ENCODE measurements at regions not wholly inside any gene's neighbourhood (a gene's known extent, or its start where the extent isn't known, plus 50 kb on each side); places are given as distances from the start of the nearest gene placed in this dataset.

DNA sequence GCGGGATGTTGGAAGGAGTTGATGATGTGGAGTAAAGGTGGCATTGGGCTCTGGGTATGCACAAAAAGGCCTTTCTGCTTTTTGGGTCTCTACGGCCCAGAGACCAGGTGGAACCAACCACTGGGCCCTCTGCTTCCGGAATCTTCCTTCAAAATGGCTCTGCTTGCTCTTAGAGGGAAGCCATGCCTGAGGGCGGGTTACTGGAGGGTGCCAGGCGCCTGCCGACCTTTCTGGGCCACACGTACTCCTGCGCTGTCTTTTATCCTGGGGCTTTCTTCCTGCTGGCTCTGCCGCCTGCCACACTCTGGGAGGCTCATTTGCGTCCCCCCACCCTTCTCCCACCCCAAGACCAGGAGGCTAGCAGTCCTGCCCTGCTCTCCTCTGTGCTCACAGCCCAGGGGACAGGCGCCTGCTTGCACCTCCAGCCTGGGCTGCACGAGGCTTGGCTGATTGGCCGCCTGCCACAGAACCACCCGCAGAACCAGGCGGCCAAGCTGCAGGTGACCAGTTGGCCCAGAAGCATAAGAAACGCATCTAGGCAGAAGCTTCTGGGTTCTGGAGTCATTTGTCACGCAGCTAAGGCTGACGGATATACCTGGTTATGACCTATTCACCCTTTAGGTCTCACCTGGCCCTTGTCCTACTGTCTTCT, 536.9 kb downstream of the TBC1D22A start:
- no peak overlapping the region for H3K4ac ChIP-seq (ENCODE audit: low read length)
- peaks cover 0 to 69% of the 10 kb centered on the region in 2 donors for H3K9me3 ChIP-seq (replicated peaks in 1 of 2; ENCODE audit: control insufficient read depth in 2 of 2, insufficient read depth in 1 of 2, low read depth in 1 of 2, low read length in 2 of 2)
- H3K79me1 ChIP-seq (ENCODE audit: low read depth, low read length): peaks cover 2% of the 10 kb centered on the region
- no peak overlapping the region for H4K91ac ChIP-seq (ENCODE audit: low read depth, low read length, poor library complexity)
- H2BK12ac ChIP-seq (ENCODE audit: low read length): no peak overlapping the region
- no peak overlapping the region for H3K23ac ChIP-seq (ENCODE audit: low read depth, low read length, poor library complexity)
- H3K4me1 ChIP-seq (ENCODE audit: control insufficient read depth in 2 of 2, insufficient read depth in 1 of 2, low read depth in 1 of 2, low read length in 2 of 2): no peaks in the 10 kb centered on the region
- peak overlapping the region; percentile 32 for H4K8ac ChIP-seq (ENCODE audit: low read depth, low read length)
- no peak overlapping the region for H2BK15ac ChIP-seq (ENCODE audit: low read length)
- H2AK5ac ChIP-seq (ENCODE audit: low read depth, low read length): no peak overlapping the region
- H3K36me3 ChIP-seq (replicated peaks in 1 of 2; ENCODE audit: control insufficient read depth in 2 of 2, insufficient read depth in 2 of 2, low read length in 2 of 2): no peaks in the 10 kb centered on the region
- peak overlapping the region; percentile 40 for H3K9ac ChIP-seq (ENCODE audit: low read depth, low read length, poor library complexity)
- no CpG with 5 or more reads among the region's 18 CpGs for WGBS, 2 donors (ENCODE audit: extremely low coverage in 2 of 2, insufficient read length in 2 of 2, insufficient replicate concordance in 1 of 2)
- no peak overlapping the region for H2AFZ ChIP-seq (ENCODE audit: low read length)
- H3K4me2 ChIP-seq (ENCODE audit: insufficient read depth, low read length, poor library complexity, severe bottlenecking): no peak overlapping the region
- DNase-seq (ENCODE audit: low spot score): no peak
- no peak overlapping the region for H3K18ac ChIP-seq (ENCODE audit: low read length)
- H3K27ac ChIP-seq (replicated peaks; ENCODE audit: low read length): no peak overlapping the region
- no peak overlapping the region for H2BK120ac ChIP-seq (ENCODE audit: low read depth, low read length)
- H3K14ac ChIP-seq (ENCODE audit: low read length): no peak overlapping the region
- no peak overlapping the region for H3K4me3 ChIP-seq (ENCODE audit: low read length in 2 of 2)
- no peak overlapping the region for H2BK5ac ChIP-seq (ENCODE audit: low read length)
- H3K27me3 ChIP-seq (ENCODE audit: control insufficient read depth in 3 of 3, insufficient read depth in 3 of 3, low read depth in 1 of 3, low read length in 3 of 3): peaks cover 0 to 17% (median 0%) of the 10 kb centered on the region in 3 experiments

DNA sequence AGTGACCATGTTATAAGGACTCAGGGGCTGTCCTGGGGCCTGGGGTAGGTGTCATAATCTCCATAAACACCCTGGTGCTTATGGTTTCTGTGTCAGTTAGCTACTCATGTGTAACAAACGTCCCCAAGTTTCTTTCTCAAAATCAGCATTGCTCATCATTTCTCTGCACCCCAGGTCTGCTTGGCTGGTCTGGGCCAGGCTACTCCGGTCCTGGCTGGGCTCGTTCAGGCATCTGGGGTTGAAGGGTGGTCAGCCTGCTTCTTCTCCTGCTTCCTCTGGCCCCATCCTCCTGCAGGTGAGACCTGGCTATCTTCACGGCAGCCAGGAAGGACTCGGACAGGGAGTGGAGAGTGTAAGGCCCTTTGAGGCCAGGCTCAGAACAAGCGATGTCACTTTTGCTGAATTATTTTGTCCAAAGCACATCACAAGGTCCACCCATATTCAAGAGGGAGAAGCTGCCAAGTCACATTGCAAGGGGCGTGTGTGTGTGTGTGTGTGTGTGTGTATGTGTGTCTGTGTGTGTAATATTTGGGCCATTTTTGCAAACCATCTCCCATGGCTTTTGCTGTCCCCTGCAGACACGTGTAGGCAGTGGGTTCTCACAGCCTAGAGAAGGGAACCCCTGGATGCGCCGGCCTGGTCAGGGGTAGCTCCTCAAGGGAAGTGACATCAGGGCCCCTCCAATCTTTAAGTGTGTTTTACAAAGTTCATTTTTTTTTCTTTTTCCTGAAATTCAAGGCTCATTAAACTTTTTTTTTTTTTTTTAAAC, 535.8 kb downstream of the TBC1D22A start:
- Histone ChIP-seq H3K79me1 (ENCODE audit: low read depth, low read length) (peaks cover 2% of the 10 kb centered on the region), H3K9ac (ENCODE audit: low read depth, low read length, poor library complexity) (no peak overlapping the region), H2AK5ac (ENCODE audit: low read depth, low read length) (no peak overlapping the region), H3K4me2 (ENCODE audit: insufficient read depth, low read length, poor library complexity, severe bottlenecking) (no peak overlapping the region), H4K91ac (ENCODE audit: low read depth, low read length, poor library complexity) (no peak overlapping the region), H3K14ac (ENCODE audit: low read length) (no peak overlapping the region), H2BK5ac (ENCODE audit: low read length) (no peak overlapping the region), H3K36me3 (replicated peaks in 1 of 2; ENCODE audit: control insufficient read depth in 2 of 2, insufficient read depth in 2 of 2, low read length in 2 of 2) (no peaks in the 10 kb centered on the region), H3K27me3 (ENCODE audit: control insufficient read depth in 3 of 3, insufficient read depth in 3 of 3, low read depth in 1 of 3, low read length in 3 of 3) (peaks cover 0 to 22% (median 0%) of the 10 kb centered on the region in 3 experiments), H3K4me3 (ENCODE audit: low read length in 2 of 2) (peak overlapping the region in 1 of 2 donors; percentile 40), H3K4me1 (ENCODE audit: control insufficient read depth in 2 of 2, insufficient read depth in 1 of 2, low read depth in 1 of 2, low read length in 2 of 2) (no peaks in the 10 kb centered on the region), H2BK15ac (ENCODE audit: low read length) (no peak overlapping the region), H3K18ac (ENCODE audit: low read length) (no peak overlapping the region), H3K9me3 (replicated peaks in 1 of 2; ENCODE audit: control insufficient read depth in 2 of 2, insufficient read depth in 1 of 2, low read depth in 1 of 2, low read length in 2 of 2) (peaks cover 0 to 71% of the 10 kb centered on the region in 2 donors), H3K23ac (ENCODE audit: low read depth, low read length, poor library complexity) (no peak overlapping the region), H3K4ac (ENCODE audit: low read length) (no peak overlapping the region), H2BK120ac (ENCODE audit: low read depth, low read length) (no peak overlapping the region), H2AFZ (ENCODE audit: low read length) (no peak overlapping the region), H2BK12ac (ENCODE audit: low read length) (no peak overlapping the region), H3K27ac (replicated peaks; ENCODE audit: low read length) (no peak overlapping the region), H4K8ac (ENCODE audit: low read depth, low read length) (no peak overlapping the region)
- WGBS, 2 donors (ENCODE audit: extremely low coverage in 2 of 2, insufficient read length in 2 of 2, insufficient replicate concordance in 1 of 2): no CpG with 5 or more reads among the region's 10 CpGs
- no peak for DNase-seq (ENCODE audit: low spot score)

DNA sequence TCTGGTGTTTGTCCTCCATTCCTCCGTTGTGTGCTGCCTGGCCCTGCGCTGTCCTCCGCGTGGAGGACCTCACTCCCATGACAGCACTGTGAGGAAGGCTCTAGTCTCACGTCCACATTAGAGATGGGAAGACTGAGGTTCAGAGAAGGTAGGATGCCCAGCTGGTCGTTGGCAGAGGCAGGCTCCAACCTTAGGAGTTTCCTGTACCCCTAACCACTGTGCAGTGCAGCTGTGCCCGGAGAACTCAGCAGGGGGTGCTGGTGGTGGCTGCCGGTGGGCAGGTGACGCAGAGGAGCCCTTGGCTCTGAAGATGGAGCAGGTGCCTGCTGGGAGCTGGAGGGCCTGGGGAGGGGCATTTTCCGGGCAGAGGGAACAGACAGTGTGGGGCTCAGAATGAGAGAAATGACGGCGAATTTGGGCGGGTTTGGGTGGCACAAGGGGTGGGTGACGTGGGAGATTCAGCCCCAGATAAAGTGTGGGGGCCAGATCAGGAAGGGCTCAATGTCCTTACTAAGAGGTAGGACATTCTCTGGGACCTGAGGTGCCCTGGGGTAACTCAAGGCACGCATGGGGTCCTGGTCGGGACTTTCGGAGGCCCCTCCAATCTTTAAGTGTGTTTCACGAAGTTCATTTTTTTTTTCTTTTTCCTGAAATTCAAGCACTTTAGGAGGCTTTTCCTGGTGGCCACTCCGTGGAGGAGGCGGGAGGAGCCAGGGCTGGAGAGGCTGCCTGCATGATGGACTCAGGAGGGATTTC, 535.0 kb downstream of the TBC1D22A start:
- H2BK15ac ChIP-seq (ENCODE audit: low read length): no peak overlapping the region
- H3K36me3 ChIP-seq (replicated peaks in 1 of 2; ENCODE audit: control insufficient read depth in 2 of 2, insufficient read depth in 2 of 2, low read length in 2 of 2): no peaks in the 10 kb centered on the region
- peaks cover 0 to 24% (median 0%) of the 10 kb centered on the region in 3 experiments for H3K27me3 ChIP-seq (ENCODE audit: control insufficient read depth in 3 of 3, insufficient read depth in 3 of 3, low read depth in 1 of 3, low read length in 3 of 3)
- H3K4me2 ChIP-seq (ENCODE audit: insufficient read depth, low read length, poor library complexity, severe bottlenecking): no peak overlapping the region
- peaks cover 2% of the 10 kb centered on the region for H3K79me1 ChIP-seq (ENCODE audit: low read depth, low read length)
- H2AFZ ChIP-seq (ENCODE audit: low read length): no peak overlapping the region
- H3K27ac ChIP-seq (replicated peaks; ENCODE audit: low read length): no peak overlapping the region
- no peak overlapping the region for H3K4me3 ChIP-seq (ENCODE audit: low read length in 2 of 2)
- no peak overlapping the region for H3K9ac ChIP-seq (ENCODE audit: low read depth, low read length, poor library complexity)
- no peak overlapping the region for H2AK5ac ChIP-seq (ENCODE audit: low read depth, low read length)
- no peak for DNase-seq (ENCODE audit: low spot score)
- no peak overlapping the region for H4K91ac ChIP-seq (ENCODE audit: low read depth, low read length, poor library complexity)
- H4K8ac ChIP-seq (ENCODE audit: low read depth, low read length): no peak overlapping the region
- no peak overlapping the region for H3K14ac ChIP-seq (ENCODE audit: low read length)
- peaks cover 0 to 74% of the 10 kb centered on the region in 2 donors for H3K9me3 ChIP-seq (replicated peaks in 1 of 2; ENCODE audit: control insufficient read depth in 2 of 2, insufficient read depth in 1 of 2, low read depth in 1 of 2, low read length in 2 of 2)
- no peak overlapping the region for H2BK120ac ChIP-seq (ENCODE audit: low read depth, low read length)
- no peaks in the 10 kb centered on the region for H3K4me1 ChIP-seq (ENCODE audit: control insufficient read depth in 2 of 2, insufficient read depth in 1 of 2, low read depth in 1 of 2, low read length in 2 of 2)
- no peak overlapping the region for H3K4ac ChIP-seq (ENCODE audit: low read length)
- H2BK5ac ChIP-seq (ENCODE audit: low read length): no peak overlapping the region
- WGBS, 2 donors (ENCODE audit: extremely low coverage in 2 of 2, insufficient read length in 2 of 2, insufficient replicate concordance in 1 of 2): no CpG with 5 or more reads among the region's 20 CpGs
- H2BK12ac ChIP-seq (ENCODE audit: low read length): no peak overlapping the region
- no peak overlapping the region for H3K23ac ChIP-seq (ENCODE audit: low read depth, low read length, poor library complexity)
- no peak overlapping the region for H3K18ac ChIP-seq (ENCODE audit: low read length)
